IMR-90 (cell line): ENCODE measurements at regions not wholly inside any gene's neighbourhood (a gene's known extent, or its start where the extent isn't known, plus 50 kb on each side); places are given as distances from the start of the nearest gene placed in this dataset.

Source experiments
- ATAC-seq: fragments of 200-7000 bp; cut with Tn5 transposase; 2 replicates; pipeline ENCODE4 v1.9.1; 2020; ENCODE audit warnings: low read depth, mild to moderate bottlenecking, moderate library complexity
- BruUV-seq: library from RNA; stranded (reverse); fragments of 400-500 nt; replicated peaks from 2 replicates; lab custom pipeline; 2021; lab: Mats Ljungman, UMichigan
- CTCF ChIA-PET: fragments of 300-600 bp; formaldehyde crosslinking; extraction: SDS; loops from one replicate; lab custom pipeline; 2021; ENCODE audit warnings: antibody characterized with exemption; lab: Yijun Ruan, JAX
- POLR2A ChIA-PET: fragments of 300-600 bp; sonication (Branson Sonifier 250); formaldehyde crosslinking; loops from one replicate; lab custom pipeline; 2022; ENCODE audit warnings: antibody characterized with exemption; ENCODE audit not compliant: unreplicated experiment; lab: Charles Lee
- DNase-seq: peaks from one replicate; pipeline ENCODE4 v3.0.0; 2013
- H2AFZ ChIP-seq: replicated peaks from 2 replicates; pipeline ENCODE3; 2013; ENCODE audit warnings: low read length, mild to moderate bottlenecking; ENCODE audit not compliant: poor library complexity
- H2AK5ac ChIP-seq: 2 replicates; pipeline ENCODE4 v1.6.1; 2013; ENCODE audit warnings: low read depth, low read length, inconsistent platforms
- H2AK9ac ChIP-seq: replicated peaks from 2 replicates; pipeline ENCODE3; 2013; ENCODE audit warnings: mild to moderate bottlenecking, low read depth, low read length, moderate library complexity; ENCODE audit not compliant: poor library complexity
- H2BK120ac ChIP-seq: 2 replicates; pipeline ENCODE4 v1.6.1; 2013; ENCODE audit warnings: low read depth, low read length, inconsistent platforms
- H2BK15ac ChIP-seq: 3 replicates; pipeline ENCODE4 v1.6.1; 2013; ENCODE audit warnings: low read depth, low read length, inconsistent platforms
- H2BK20ac ChIP-seq: 2 replicates; pipeline ENCODE4 v1.6.1; 2013; ENCODE audit warnings: low read depth, mild to moderate bottlenecking, inconsistent platforms, low read length, moderate library complexity
- H2BK5ac ChIP-seq: 2 replicates; pipeline ENCODE4 v1.6.1; 2013; ENCODE audit warnings: mild to moderate bottlenecking, low read depth, low read length, inconsistent platforms; ENCODE audit not compliant: poor library complexity, severe bottlenecking
- H3K14ac ChIP-seq: replicated peaks from 2 replicates; pipeline ENCODE4 v1.6.1; 2013; ENCODE audit warnings: low read depth, low read length, inconsistent platforms
- H3K18ac ChIP-seq: 2 replicates; pipeline ENCODE4 v1.6.1; 2013; ENCODE audit warnings: low read depth, low read length, control low read depth
- H3K23ac ChIP-seq: 2 replicates; pipeline ENCODE4 v1.6.1; 2013; ENCODE audit warnings: low read depth, low read length, inconsistent platforms
- H3K27ac ChIP-seq: 2 replicates; pipeline ENCODE4 v1.5.1; 2013; ENCODE audit warnings: mild to moderate bottlenecking, control low read depth, low read length; ENCODE audit not compliant: insufficient read depth
- H3K27me3 ChIP-seq: 2 replicates; pipeline ENCODE4 v1.6.1; 2013; ENCODE audit warnings: low read length; ENCODE audit not compliant: control insufficient read depth, insufficient read depth
- H3K36me3 ChIP-seq: 2 replicates; pipeline ENCODE4 v1.6.1; 2013; ENCODE audit warnings: low read length, mixed read lengths; ENCODE audit not compliant: control insufficient read depth, insufficient read depth
- H3K4ac ChIP-seq: 2 replicates; pipeline ENCODE4 v1.6.1; 2013; ENCODE audit warnings: low read depth, low read length, inconsistent platforms
- H3K4me1 ChIP-seq: 2 replicates; pipeline ENCODE4 v1.6.1; 2013; ENCODE audit warnings: low read length, mixed read lengths; ENCODE audit not compliant: control insufficient read depth, insufficient read depth
- H3K4me2 ChIP-seq: 2 replicates; pipeline ENCODE4 v1.6.1; 2013; ENCODE audit warnings: low read depth, mild to moderate bottlenecking, control low read depth, low read length, moderate library complexity
- H3K4me3 ChIP-seq: 2 replicates; pipeline ENCODE4 v1.5.1; 2013; ENCODE audit warnings: low read depth, mild to moderate bottlenecking, control low read depth, low read length, moderate library complexity; ENCODE audit not compliant: insufficient read depth
- H3K56ac ChIP-seq: 2 replicates; pipeline ENCODE4 v1.6.1; 2013; ENCODE audit warnings: low read length, inconsistent platforms; ENCODE audit not compliant: insufficient read depth; ENCODE audit errors: extremely low read depth
- H3K79me1 ChIP-seq, 2 experiments: 2 replicates each; pipeline ENCODE4 v1.6.1; 2013; ENCODE audit warnings: low read length in 2 of 2, inconsistent platforms in 1 of 2, low read depth in 1 of 2
- H3K9ac ChIP-seq: 2 replicates; pipeline ENCODE4 v1.6.1; 2013; ENCODE audit warnings: low read depth, low read length, control low read depth
- H3K9me1 ChIP-seq: 2 replicates; pipeline ENCODE4 v1.6.1; 2013; ENCODE audit warnings: low read length, inconsistent platforms; ENCODE audit not compliant: insufficient read depth
- H3K9me3 ChIP-seq: 2 replicates; pipeline ENCODE4 v1.6.1; 2013; ENCODE audit warnings: low read length; ENCODE audit not compliant: control insufficient read depth, insufficient read depth
- H4K20me1 ChIP-seq: 2 replicates; pipeline ENCODE4 v1.6.1; 2013; ENCODE audit warnings: low read length, inconsistent platforms; ENCODE audit not compliant: insufficient read depth
- H4K5ac ChIP-seq: 2 replicates; pipeline ENCODE4 v1.6.1; 2013; ENCODE audit warnings: mild to moderate bottlenecking, low read depth, low read length, control low read depth
- H4K8ac ChIP-seq, 2 experiments: 2 replicates each; pipeline ENCODE4 v1.6.1; 2013; ENCODE audit warnings: low read depth in 2 of 2, low read length in 2 of 2, control low read depth in 1 of 2, inconsistent platforms in 1 of 2
- H4K91ac ChIP-seq: 2 replicates; pipeline ENCODE4 v1.6.1; 2013; ENCODE audit warnings: low read depth, low read length, inconsistent platforms; ENCODE audit not compliant: insufficient read depth
- BHLHE40 ChIP-seq: fragments of 150-350 bp; IDR thresholded peaks from 2 replicates; pipeline ENCODE4 v1.6.1; 2016; ENCODE audit warnings: mild to moderate bottlenecking, low read depth, low read length
- FOS ChIP-seq: fragments of 150-350 bp; IDR thresholded peaks from 2 replicates; pipeline ENCODE4 v1.6.1; 2016; ENCODE audit warnings: low read depth, low read length
- WGBS, 2 experiments: methylation state at CpG; one replicate each; pipeline versions ENCODE4 v1.1.5 to v1.1.7; 2013; ENCODE audit warnings: missing lambda C conversion rate in 2 of 2; ENCODE audit not compliant: insufficient read length in 1 of 2; ENCODE audit errors: extremely low coverage in 2 of 2; 5-methylcytosine and 5-hydroxymethylcytosine counted together
- dilution Hi-C: fragments of 300-500 bp; cut with HindIII; formaldehyde crosslinking; loops from one replicate; pipeline ENCODE4 v1.14.3; 2018; ENCODE audit warnings: low sequenced_read_pairs; ENCODE audit not compliant: unreplicated experiment
- in situ Hi-C: fragments of 300-500 bp; cut with MboI; formaldehyde crosslinking; loops from 3 replicates; pipeline ENCODE4 v1.14.3; 2019; ENCODE audit warnings: low sequenced_read_pairs, inconsistent platforms, mixed read lengths
- intact Hi-C: fragments of 100-400 bp; cut with micrococcal nuclease; formaldehyde crosslinking; loops from 2 replicates; pipeline ENCODE4 v1.10.0; 2022

DNA sequence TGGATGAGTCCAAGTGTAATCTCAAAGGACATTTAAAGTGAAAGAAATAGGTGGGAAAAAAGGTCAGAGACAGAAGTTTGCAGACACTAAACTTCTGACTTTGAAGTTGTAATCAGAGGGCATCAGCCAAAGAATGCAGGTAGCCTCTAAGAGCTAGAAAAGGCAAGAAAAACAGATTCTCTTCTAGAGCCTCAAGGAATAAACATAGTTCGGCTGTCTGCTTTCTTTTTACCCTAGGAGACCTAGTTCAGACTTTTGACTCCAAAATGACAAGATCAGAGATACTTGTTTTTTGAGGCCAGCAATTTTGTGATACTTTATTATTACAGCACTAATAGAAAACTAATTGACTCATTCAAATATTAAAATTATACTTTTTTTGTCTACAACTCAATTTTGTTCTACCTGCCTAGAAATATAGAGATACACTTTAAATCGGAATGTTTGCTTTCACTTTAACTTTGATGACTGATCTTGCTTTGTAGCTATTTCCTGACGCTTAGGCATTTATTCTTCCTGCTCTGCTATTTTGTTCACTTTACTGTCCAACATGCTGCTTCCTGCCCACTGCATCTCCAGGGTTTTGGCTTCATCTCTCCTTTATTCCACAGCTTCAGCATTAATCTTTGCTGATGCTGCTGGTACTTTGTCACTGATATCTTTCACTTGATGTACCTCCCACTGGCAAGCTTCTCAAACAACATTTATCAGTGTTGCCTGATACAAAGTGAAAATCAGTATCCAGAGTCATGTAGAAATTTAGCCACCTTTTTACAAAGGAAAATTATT is 272.5 kb downstream of the DSEL start:
- Histone ChIP-seq H3K79me1 (no peaks in the 10 kb centered on the region), H3K18ac (peak overlapping the region; percentile 92; the same call in 1 of the 2 replicates), H2BK120ac (peak overlapping the region; percentile 67), H3K23ac (0 out of 2 replicates have a peak overlapping the region, but pooled peaks have one; percentile 19), H2AK5ac (no peak overlapping the region), H3K4me2 (peak overlapping the region; percentile 99), H3K27ac (0 out of 2 replicates have a peak overlapping the region, but pooled peaks have one; percentile 1), H3K27me3 (no peaks in the 10 kb centered on the region), H3K9me3 (no peaks in the 10 kb centered on the region), H4K91ac (0 out of 2 replicates have a peak overlapping the region, but pooled peaks have one; percentile 17), H2BK5ac (peak overlapping the region; percentile 78), H3K9me1 (no peaks in the 10 kb centered on the region), H4K8ac (peak overlapping the region in 1 of 2 experiments; percentile 74; a peak in 2 of 4 replicates), H3K4me1 (peaks cover 2% of the 10 kb centered on the region; the same call in 1 of the 2 replicates), H4K5ac (peak overlapping the region; percentile 77; the same call in 1 of the 2 replicates), H4K20me1 (no peaks in the 10 kb centered on the region), H3K4ac (peak overlapping the region; percentile 62), H2AFZ (peak overlapping the region; percentile 87), H2AK9ac (no peak overlapping the region), H2BK20ac (peak overlapping the region; percentile 34), H3K4me3 (peak overlapping the region; percentile 52; the same call in 1 of the 2 replicates), H3K14ac (peak overlapping the region; percentile 74), H3K36me3 (no peaks in the 10 kb centered on the region), H3K56ac (peak overlapping the region; percentile 66; the same call in 1 of the 2 replicates), H3K9ac (peak overlapping the region; percentile 36; the same call in 1 of the 2 replicates), H2BK15ac (peak overlapping the region; percentile 5; the same call in 1 of the 3 replicates)
- WGBS, 2 experiments: 17% methylated on average over 1 of the region's 3 CpGs; no CpG with 5 or more reads in 1 of the 2 experiments
- CTCF ChIA-PET: no interaction called here
- no TSS peak for BruUV-seq
- peak; percentile 68 for ATAC-seq
- POLR2A ChIA-PET: no interaction called here
- TF ChIP-seq BHLHE40 (no peak), FOS (no peak)
- intact Hi-C loops: no loop called here
- peak; percentile 16 for DNase-seq
- in situ Hi-C loops: no loop called here
- dilution Hi-C loops: no loop called here
